Daoy (cell line): ENCODE measurements at regions not wholly inside any gene's neighbourhood (a gene's known extent, or its start where the extent isn't known, plus 50 kb on each side); places are given as distances from the start of the nearest gene placed in this dataset.
"Not testable (repeated sequence)": the region's sequence is repeated elsewhere in the genome, so short reads cannot be mapped to it uniquely, and the experiment has no call there.

Source experiments
- DNase-seq: peaks from one replicate; pipeline ENCODE4 v3.0.0-alpha.2; 2015; ENCODE audit warnings: low read depth

- DNase-seq, result no peak
Observed at GRCh38 chr5:158516521-158516920, 583.2 kb downstream of the EBF1 start.

GRCh38 chr5:158514986-158515359 is 584.7 kb downstream of the EBF1 start:
- peak; percentile 3 for DNase-seq

- peak; percentile 66 for DNase-seq
Observed at GRCh38 chr5:158514319-158514985, 585.3 kb downstream of the EBF1 start.

GRCh38 chr5:158513490-158514318 is 586.0 kb downstream of the EBF1 start:
- DNase-seq, result peak; percentile 32

GRCh38 chr5:158511454-158511853 is 588.3 kb downstream of the EBF1 start:
- no peak for DNase-seq

GRCh38 chr5:158510479-158510878 is 589.2 kb downstream of the EBF1 start:
- no peak for DNase-seq

- no peak for DNase-seq
Observed at GRCh38 chr5:158506648-158507047, 593.1 kb downstream of the EBF1 start.

GRCh38 chr5:158502686-158503085 is 597.0 kb downstream of the EBF1 start:
- DNase-seq, result no peak

- no peak for DNase-seq
Observed at GRCh38 chr5:158499892-158500418, 599.8 kb downstream of the EBF1 start.

- DNase-seq, result no peak
Observed at GRCh38 chr5:158499075-158499891, 600.4 kb downstream of the EBF1 start.

GRCh38 chr5:158496624-158497023 is 603.1 kb downstream of the EBF1 start:
- no peak for DNase-seq

- no peak for DNase-seq
Observed at GRCh38 chr5:158494541-158494940, 605.2 kb downstream of the EBF1 start.

- not testable (repeated sequence) for DNase-seq
Observed at GRCh38 chr5:158494044-158494443, 605.7 kb downstream of the EBF1 start.

- peak; percentile 81 for DNase-seq
Observed at GRCh38 chr5:158492841-158493242, 606.9 kb downstream of the EBF1 start.

GRCh38 chr5:158492136-158492535 is 607.6 kb downstream of the EBF1 start:
- no peak for DNase-seq

- DNase-seq, result no peak
Observed at GRCh38 chr5:158487664-158488063, 612.1 kb downstream of the EBF1 start.

GRCh38 chr5:158487156-158487555 is 612.6 kb downstream of the EBF1 start:
- no peak for DNase-seq

- DNase-seq, result no peak
Observed at GRCh38 chr5:158486566-158486965, 613.1 kb downstream of the EBF1 start.

- DNase-seq, result peak; percentile 20
Observed at GRCh38 chr5:158485604-158486081, 614.1 kb downstream of the EBF1 start.

GRCh38 chr5:158485047-158485446 is 614.7 kb downstream of the EBF1 start:
- no peak for DNase-seq

GRCh38 chr5:158484150-158484549 is 615.6 kb downstream of the EBF1 start:
- DNase-seq, result no peak

- DNase-seq, result no peak
Observed at GRCh38 chr5:158483281-158483860, 616.3 kb downstream of the EBF1 start.
